Right lobe of liver (tissue), 6 donors: ENCODE measurements at regions not wholly inside any gene's neighbourhood (a gene's known extent, or its start where the extent isn't known, plus 50 kb on each side); places are given as distances from the start of the nearest gene placed in this dataset.
"Not testable (repeated sequence)": the region's sequence is repeated elsewhere in the genome, so short reads cannot be mapped to it uniquely, and the experiment has no call there.

Source experiments
- ATAC-seq, 4 donors: fragments of 200-7000 bp; cut with Tn5 transposase; one replicate each; pipeline ENCODE4 v1.9.1; 2020; ENCODE audit warnings: mild to moderate bottlenecking in 4 of 4, moderate library complexity in 4 of 4
- DNase-seq, 3 donors: peaks; one replicate each; pipeline ENCODE4 v3.0.0-alpha.2; 2020
- H3K27ac ChIP-seq, 3 donors: fragments of 200-600 bp; one replicate each; pipeline ENCODE4 v1.8.0; 2022
- H3K27me3 ChIP-seq, 2 donors: fragments of 200-600 bp; one replicate each; pipeline ENCODE4 v1.8.0; 2022
- H3K36me3 ChIP-seq, 4 donors: fragments of 200-600 bp; sonication (generic) in 1 of 4; one replicate each; pipeline versions ENCODE4 v1.5.1 to v1.8.0; 2017 to 2022; ENCODE audit warnings: control low read depth in 1 of 4
- H3K4me1 ChIP-seq, 4 donors: fragments of 200-600 bp; sonication (generic) in 1 of 4; one replicate each; pipeline versions ENCODE4 v1.5.1 to v1.8.0; 2017 to 2022; ENCODE audit warnings: control low read depth in 1 of 4
- H3K4me3 ChIP-seq, 3 donors: fragments of 200-600 bp; one replicate each; pipeline ENCODE4 v1.8.0; 2022
- H3K9me3 ChIP-seq, 4 donors: fragments of 200-600 bp; sonication (generic) in 1 of 4; one replicate each; pipeline versions ENCODE4 v1.5.1 to v1.8.0; 2017 to 2022; ENCODE audit warnings: control low read depth in 1 of 4
- CTCF ChIP-seq, 4 donors: fragments of 200-600 bp in 3 of 4; fragments of 450-650 bp in 1 of 4; IDR thresholded peaks; one replicate each; pipeline versions ENCODE4 v1.5.1 to v1.8.0; 2016 to 2022; ENCODE audit warnings: antibody characterized with exemption in 4 of 4, mild to moderate bottlenecking in 2 of 4
- WGBS: methylation state at CpG from one replicate; pipeline ENCODE4 v1.1.6; 2018; ENCODE audit warnings: low coverage, low lambda C conversion rate; ENCODE audit not compliant: insufficient coverage; ENCODE audit errors: missing lambda C conversion rate; 5-methylcytosine and 5-hydroxymethylcytosine counted together
- intact Hi-C, 2 donors: fragments of 100-400 bp; cut with DNase I; formaldehyde crosslinking; loops; one replicate each; pipeline versions ENCODE4 v1.11.2 to v1.14.1; 2022
- donor health status: DM: no; HTN: yes; CAD: no.
- donor health status: DM: no; HTN: no; CAD: no.
- donor health status: DM: no; HTN: no; CAD: no.
- donor health status: DM: no; HTN: yes; CAD: no.
- donor health status: DM: no; HTN: yes; CAD: no.

GRCh38 chr11:71698961-71699360, 116.3 kb upstream of the KRTAP5-11 start:
- H3K4me1 ChIP-seq, DNase-seq: not testable (repeated sequence)

DNA sequence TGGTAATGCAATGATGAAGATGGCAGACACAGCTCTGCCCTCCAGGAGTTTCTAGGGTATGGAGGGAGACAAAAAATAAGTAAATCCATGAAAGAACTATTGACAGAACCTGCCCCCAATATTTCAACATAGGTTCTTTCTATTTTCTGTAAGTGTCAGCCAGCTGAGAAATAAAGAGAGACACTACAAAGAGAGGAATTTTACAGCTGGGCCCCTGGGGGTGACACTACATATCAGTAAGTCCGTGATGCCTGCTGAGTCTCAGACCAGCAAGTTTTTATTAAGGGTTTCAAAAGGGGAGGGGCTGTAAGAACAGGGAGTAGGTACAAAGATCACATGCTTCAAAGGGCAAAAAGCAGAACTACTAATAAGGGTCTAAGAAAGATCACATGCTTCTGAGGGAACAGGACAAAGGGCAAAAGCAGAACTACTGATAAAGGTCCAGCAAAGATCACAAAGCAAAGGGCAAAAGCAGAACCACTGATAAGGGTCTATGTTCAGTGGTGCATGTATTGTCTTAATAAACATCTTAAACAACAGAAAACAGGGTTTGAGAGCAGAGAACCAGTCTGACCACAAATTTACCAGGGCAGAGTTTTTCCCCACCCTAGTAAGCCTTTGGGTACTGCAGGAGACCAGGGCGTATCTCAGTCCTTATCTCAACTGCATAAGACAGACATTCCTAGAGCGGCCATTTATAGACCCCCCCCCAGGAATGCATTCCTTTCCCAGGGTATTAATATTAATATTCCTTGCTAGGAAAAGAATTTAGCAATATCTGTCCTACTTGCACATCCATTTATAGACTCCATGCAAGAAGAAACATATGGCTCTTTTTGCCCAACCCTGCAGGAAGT, 119.0 kb upstream of the KRTAP5-11 start:
- H3K4me1 ChIP-seq, DNase-seq, intact Hi-C loops, H3K4me3 ChIP-seq, ATAC-seq, H3K36me3 ChIP-seq, H3K27ac ChIP-seq, H3K27me3 ChIP-seq, H3K9me3 ChIP-seq: not testable (repeated sequence)
- WGBS: 60% methylated on average over 1 of the region's 3 CpGs

More at GRCh38 chr11:71698961-71699360, 116.3 kb upstream of the KRTAP5-11 start:
- WGBS: 71% methylated on average over 1 of the region's 2 CpGs
- H3K4me3 ChIP-seq, H3K27me3 ChIP-seq, H3K36me3 ChIP-seq, H3K9me3 ChIP-seq, ATAC-seq, H3K27ac ChIP-seq, intact Hi-C loops: not testable (repeated sequence)
- TF ChIP-seq CTCF (IDR thresholded peaks at IDR 0.05): peak in 1 of 4 donors; percentile 4

- H3K9me3 ChIP-seq, DNase-seq, intact Hi-C loops, H3K36me3 ChIP-seq, H3K4me3 ChIP-seq, H3K27ac ChIP-seq, H3K27me3 ChIP-seq, H3K4me1 ChIP-seq, ATAC-seq: not testable (repeated sequence)
- WGBS: 63% methylated on average over 1 of the region's 3 CpGs
Observed at GRCh38 chr11:71705086-71705737, 122.5 kb upstream of the KRTAP5-11 start.

GRCh38 chr11:71705738-71706432, 123.2 kb upstream of the KRTAP5-11 start:
- DNase-seq, H3K9me3 ChIP-seq, H3K4me3 ChIP-seq, H3K27me3 ChIP-seq, ATAC-seq, H3K36me3 ChIP-seq, H3K4me1 ChIP-seq, H3K27ac ChIP-seq, intact Hi-C loops: not testable (repeated sequence)
- 40% methylated on average over 2 of the region's 4 CpGs for WGBS

GRCh38 chr11:71707083-71707482, 124.4 kb upstream of the KRTAP5-11 start:
- H3K36me3 ChIP-seq, H3K4me1 ChIP-seq, H3K27me3 ChIP-seq, H3K27ac ChIP-seq, ATAC-seq, H3K4me3 ChIP-seq, intact Hi-C loops, DNase-seq, H3K9me3 ChIP-seq: not testable (repeated sequence)
- 89% methylated on average over 11 of the region's 12 CpGs for WGBS

DNA sequence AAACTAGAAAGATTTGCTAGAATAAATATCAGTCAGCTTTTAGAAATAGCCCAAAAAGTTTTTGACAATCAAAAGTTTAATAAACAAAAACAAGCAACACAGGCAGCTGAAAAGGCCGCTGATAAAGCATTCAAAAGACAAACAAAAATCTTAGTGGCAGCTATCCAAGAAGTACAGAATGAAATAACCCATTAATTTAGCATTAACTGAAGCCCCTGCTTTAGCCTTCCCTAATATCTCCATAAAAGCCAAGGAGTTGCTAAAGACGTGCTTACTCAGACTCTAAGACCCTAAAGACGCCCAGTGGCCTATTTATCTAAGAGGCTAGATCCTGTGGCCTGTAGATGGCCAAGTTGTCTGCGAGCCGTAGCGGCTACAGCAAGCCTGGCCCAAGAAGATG, 123.5 kb upstream of the DEFB108B start:
- H3K4me3 ChIP-seq, intact Hi-C loops, DNase-seq, H3K4me1 ChIP-seq, H3K27me3 ChIP-seq, H3K36me3 ChIP-seq, ATAC-seq, H3K9me3 ChIP-seq, H3K27ac ChIP-seq: not testable (repeated sequence)
- 86% methylated on average over 3 of the region's 6 CpGs for WGBS

GRCh38 chr11:71710171-71710671, 122.8 kb upstream of the DEFB108B start:
- DNase-seq: peak; percentile 17 to 60 (median 53)
- H3K36me3 ChIP-seq, intact Hi-C loops, H3K9me3 ChIP-seq, H3K4me3 ChIP-seq, H3K4me1 ChIP-seq, H3K27me3 ChIP-seq, H3K27ac ChIP-seq, ATAC-seq: not testable (repeated sequence)
- 31% methylated on average over 12 of the region's 16 CpGs for WGBS

GRCh38 chr11:71710701-71711385, 122.2 kb upstream of the DEFB108B start:
- DNase-seq, H3K27ac ChIP-seq, intact Hi-C loops, H3K9me3 ChIP-seq, H3K4me1 ChIP-seq, ATAC-seq, H3K36me3 ChIP-seq, H3K27me3 ChIP-seq, H3K4me3 ChIP-seq: not testable (repeated sequence)
- 75% methylated on average over 9 of the region's 10 CpGs for WGBS

- intact Hi-C loops, H3K36me3 ChIP-seq: not testable (repeated sequence)
- 84% methylated on average over 2 of the region's 2 CpGs for WGBS
Observed at GRCh38 chr11:71712350-71712749, 120.7 kb upstream of the DEFB108B start.

More at GRCh38 chr11:71712350-71712749, 120.7 kb upstream of the DEFB108B start:
- H3K27ac ChIP-seq, DNase-seq, H3K4me1 ChIP-seq, ATAC-seq, H3K27me3 ChIP-seq, H3K9me3 ChIP-seq, H3K4me3 ChIP-seq: not testable (repeated sequence)
